GM18517 (cell line): ENCODE measurements at regions not wholly inside any gene's neighbourhood (a gene's known extent, or its start where the extent isn't known, plus 50 kb on each side); places are given as distances from the start of the nearest gene placed in this dataset.

Experiments used
- ATAC-seq: cut with Tn5 transposase; IDR thresholded peaks from one replicate; pipeline ENCODE4 v1.9.1; 2021; ENCODE audit warnings: mild to moderate bottlenecking, moderate library complexity; ENCODE audit not compliant: unreplicated experiment

- no peak for ATAC-seq
These were observed 452.1 kb downstream of the TMX3 start for GRCh38 chr18:68262690-68263294.

DNA sequence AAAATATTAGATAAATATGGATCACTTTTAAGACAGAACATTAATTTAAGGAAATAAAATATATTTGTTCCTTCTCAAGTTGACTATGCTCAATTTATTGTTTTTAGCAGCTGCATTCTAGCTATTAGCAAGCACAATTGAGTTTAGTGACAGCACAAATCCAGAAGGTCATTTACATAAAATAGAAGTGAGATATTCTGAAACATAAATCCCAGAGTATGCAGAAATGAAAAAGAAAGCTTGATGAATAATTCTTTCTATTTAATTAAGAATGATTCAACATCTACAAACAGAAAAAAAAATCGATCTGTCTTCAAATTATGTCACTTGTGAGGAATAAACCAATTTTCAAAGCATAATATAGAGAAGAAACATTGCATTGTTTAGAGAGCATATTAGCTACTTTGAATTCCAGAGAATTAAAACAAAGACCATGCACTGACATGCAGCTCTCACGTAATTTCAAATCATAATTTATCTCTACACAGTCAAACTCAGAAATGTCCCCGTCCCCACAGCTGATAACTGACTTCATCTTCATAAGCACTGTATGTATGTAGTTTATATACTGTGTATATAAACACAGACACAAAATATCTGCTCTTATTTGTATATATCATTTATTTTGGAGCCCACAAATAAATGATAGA is 458.4 kb downstream of the TMX3 start:
- ATAC-seq: no peak

DNA sequence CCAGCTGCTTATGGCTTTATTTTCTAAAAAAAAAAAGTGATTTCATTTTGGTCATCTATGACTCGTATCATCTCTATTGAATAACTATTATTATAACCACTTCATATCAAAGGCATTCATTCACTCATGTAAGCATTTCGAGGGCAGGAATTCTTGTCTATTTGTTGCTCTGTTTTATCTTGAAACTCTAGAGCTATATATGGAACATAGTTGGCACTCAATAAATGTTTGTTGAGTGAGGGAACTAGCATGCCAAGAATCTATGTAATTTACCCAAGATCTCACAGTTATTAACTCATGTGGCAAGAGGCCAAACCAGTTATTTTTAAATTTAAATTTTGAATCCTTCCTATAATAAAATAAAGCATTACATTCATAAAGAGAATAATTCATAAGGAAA is 470.1 kb downstream of the TMX3 start:
- ATAC-seq: no peak

DNA sequence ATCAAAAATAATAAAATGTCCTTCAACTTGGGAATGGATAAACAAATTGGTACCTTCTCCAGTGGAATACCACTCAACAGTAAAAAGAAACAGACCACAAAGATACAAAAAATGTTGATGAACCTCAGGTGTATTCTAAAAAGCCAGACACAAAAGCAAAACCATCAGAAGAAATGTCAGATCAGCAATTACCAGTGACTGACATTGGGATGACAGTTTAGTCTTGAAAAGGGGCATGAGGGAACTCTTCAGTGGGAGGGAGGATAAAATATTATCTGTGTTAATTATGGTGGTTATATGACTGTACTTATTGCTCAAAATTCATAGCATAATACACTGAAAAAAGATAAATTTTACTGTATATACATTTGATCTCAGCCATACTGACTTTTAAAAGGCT is 473.0 kb downstream of the TMX3 start:
- no peak for ATAC-seq

DNA sequence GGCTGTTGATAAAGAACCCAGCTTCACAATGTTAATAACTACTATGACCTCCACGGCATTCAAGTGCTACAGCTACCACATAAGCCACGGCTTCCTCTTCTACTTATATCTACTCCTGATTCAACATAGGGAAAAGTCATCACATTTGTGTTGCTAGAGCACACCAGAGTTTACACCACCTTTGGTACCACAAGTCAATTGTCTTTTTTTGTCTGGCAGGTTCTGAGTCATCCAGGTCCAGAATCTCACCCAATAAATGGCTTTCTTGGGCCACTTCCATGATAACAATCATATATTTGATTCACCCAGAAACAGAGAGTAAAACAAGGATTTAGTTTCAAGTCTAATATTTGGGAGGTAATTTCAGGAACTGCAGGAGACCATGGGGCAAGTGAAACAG is 480.2 kb downstream of the TMX3 start:
- ATAC-seq: no peak

DNA sequence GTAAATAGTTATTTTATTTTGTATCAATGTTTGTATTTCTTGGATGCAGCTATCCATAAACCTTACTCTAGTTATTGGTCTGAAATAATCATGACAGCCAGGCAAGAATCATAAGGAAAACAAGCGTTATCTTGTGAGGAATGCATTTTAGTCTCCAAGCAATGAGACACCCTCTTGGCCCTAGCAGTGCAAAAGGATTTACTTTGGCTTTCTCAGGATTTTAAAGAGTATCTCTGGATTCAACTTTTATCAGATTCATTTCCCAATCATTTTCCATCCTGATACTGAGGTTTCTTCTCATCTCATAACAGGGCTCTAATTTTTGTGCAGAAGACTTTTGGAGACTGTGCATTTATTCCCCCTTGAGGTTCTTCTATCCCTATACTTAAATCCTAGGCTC is 480.8 kb downstream of the TMX3 start:
- no peak for ATAC-seq

GRCh38 chr18:68233018-68233417 is 481.9 kb downstream of the TMX3 start:
- ATAC-seq: no peak

DNA sequence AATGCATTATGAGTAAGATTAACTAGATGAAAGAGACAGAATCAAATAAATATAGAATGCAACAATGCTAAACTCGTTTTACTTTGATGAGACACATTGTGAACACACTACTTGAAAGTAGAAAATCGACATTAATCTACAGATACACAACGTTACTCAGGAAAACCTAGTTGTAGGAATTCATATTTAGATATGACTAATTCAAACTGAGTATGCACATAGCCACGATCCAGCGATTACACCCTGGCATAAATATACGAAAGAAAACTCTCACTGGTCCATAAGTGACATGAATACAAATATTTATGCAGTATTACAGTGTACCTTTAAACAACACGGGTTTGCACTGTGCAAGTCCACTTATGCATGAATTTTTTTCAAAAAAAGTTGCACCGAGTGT is 485.6 kb downstream of the TMX3 start:
- ATAC-seq: no peak

DNA sequence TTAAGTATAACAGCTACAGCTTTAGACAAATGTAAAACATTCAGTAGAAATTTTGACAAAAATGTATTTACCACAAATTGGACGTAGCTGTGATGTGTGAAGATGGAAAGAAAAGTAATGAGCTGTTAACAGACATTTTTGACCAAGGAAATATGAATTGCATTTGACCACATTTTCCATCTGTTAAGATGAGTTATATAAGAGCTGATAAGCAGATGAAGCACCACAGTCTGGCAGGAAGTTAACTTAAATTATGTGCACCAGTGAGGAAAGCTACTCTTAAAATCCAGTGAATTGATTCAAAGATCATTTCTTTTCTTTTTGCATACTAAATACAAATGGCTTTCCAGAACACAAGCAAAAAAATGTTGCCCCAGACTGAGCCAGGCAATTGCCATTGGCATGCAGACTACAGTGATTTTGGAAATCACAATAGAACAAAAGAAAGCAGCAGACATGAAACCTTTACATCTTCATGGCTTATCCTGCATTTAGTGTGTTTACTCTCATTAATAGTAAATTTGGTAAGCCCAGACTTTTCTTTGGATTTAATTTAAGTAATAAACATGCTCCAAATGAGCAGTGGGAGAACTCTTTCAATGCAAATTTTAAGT is 493.7 kb downstream of the TMX3 start:
- no peak for ATAC-seq

- no peak for ATAC-seq
These were observed 494.4 kb downstream of the TMX3 start for GRCh38 chr18:68220458-68220857.

- ATAC-seq: no peak
These were observed 495.0 kb downstream of the TMX3 start for GRCh38 chr18:68219872-68220271.

- ATAC-seq: no peak
These were observed 495.6 kb downstream of the TMX3 start for GRCh38 chr18:68219274-68219673.

- ATAC-seq: no peak
These were observed 499.0 kb downstream of the TMX3 start for GRCh38 chr18:68215931-68216330.

DNA sequence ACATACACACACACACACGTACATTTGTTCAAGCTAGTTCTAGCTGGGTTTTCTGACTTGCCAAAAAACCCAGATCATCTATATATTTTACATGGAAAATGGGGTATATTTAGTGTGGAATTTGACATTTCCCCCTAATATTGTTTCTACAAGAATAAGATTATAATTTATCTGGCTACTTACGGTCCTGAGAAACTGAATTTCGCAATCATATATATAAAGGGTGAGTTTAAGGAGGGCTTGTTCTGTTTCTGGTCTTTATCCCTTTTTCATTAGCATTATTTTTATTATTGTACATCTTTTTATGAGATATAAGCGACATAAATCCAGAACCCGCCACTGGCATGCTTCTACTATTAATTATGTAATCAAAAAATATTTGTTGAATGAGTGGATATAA is 528.9 kb downstream of the TMX3 start:
- no peak for ATAC-seq

GRCh38 chr18:68181956-68182355 is 533.0 kb downstream of the TMX3 start:
- no peak for ATAC-seq

GRCh38 chr18:68179811-68180210 is 535.1 kb downstream of the TMX3 start:
- ATAC-seq: no peak

- no peak for ATAC-seq
These were observed 536.0 kb downstream of the TMX3 start for GRCh38 chr18:68178921-68179320.

DNA sequence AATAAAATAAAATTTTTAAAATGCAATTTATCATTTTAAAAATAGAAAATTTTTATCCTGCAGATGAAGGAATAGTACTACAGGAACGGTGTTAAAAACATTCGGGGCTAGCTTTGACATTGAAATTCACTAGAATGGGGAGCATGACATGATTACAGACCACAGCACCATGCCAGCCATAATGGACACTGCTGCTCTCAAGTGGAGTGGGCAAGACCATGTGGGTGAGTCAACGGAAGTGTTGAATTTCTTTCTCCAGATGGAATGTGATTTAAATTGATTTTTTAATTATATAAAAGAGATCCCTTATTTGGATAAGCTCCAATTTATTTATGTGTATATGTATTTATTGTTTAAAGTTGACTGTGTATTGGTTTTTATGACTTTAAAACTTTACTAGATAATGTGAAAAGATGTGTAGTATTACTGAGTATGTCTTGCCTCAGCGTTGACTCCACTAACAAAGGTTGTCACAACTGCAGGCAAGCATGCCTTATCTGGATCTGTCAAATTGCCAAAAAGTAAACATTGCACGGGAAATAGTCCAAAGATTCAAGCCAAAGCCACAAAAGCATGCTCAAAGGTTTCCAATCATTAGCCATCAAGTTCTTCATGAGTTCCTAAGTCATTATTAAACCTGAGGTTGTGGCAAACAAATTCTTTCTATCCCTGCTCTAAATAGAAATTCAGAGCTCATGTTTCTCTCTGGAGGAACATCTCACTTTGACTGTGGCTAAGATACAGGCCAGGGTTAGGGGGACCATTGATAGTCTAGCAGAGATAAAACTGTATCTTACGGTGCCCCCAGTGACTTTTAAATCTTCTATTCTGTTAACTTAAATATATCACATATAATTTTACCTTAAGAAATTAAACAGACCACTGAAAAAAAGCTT is 536.9 kb downstream of the TMX3 start:
- ATAC-seq: no peak

GRCh38 chr18:68176901-68177300 is 538.0 kb downstream of the TMX3 start:
- ATAC-seq: no peak

DNA sequence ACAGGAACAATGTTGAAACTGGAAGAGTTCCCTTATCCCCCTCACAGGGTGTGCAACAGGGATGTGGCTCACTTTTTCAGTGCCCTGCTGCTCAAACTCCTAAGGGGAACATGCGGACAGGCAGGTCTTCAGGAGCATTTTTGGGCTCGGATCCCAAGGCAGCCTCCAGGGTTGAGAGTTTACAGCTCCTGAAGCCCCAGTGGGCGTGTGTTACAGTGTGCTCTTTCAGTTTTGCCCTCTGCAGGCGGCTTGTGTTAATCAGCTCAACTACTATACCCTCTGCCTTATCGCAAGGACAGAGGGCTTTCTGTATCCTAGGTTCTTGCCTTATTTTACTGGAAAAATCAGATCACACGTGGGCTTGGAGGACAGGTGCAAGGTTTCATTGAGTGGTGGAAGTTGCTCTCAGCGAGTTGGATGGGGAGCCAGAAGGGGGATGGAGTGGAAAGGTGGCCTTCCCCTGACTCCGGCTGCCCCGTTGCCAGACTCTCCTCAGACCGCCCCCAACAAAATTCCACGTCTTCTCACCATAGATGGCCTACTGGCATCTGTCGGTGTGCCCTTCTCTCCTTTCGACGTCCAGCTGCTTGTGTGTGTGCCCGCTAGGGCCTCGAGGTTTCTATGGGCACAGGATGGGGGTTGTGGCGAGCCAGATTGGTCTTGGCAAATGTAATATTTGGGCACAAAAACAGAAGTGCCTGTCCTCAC is 541.9 kb downstream of the TMX3 start:
- ATAC-seq: no peak

DNA sequence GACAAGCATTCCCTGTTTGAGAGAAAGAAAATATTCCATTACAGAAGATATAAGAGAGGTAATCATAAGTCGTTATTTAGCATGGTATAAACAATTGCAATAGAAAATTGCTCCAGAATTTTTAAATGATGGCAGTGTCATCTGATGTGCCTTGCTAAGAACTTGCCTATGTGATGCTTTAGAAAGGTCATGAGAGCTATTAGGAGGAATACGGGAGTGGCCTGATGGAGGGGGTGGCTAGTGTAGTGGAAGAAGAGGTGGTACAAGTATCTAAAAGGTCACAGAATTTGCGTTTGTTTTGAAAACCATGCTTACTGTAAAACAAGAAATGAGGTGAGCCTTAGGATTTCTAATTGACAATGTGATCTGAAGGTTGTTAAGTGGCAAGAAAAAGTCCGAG is 550.0 kb downstream of the TMX3 start:
- ATAC-seq: no peak
